Endothelial cell of umbilical vein (primary cell): ENCODE measurements at regions not wholly inside any gene's neighbourhood (a gene's known extent, or its start where the extent isn't known, plus 50 kb on each side); places are given as distances from the start of the nearest gene placed in this dataset.

ENCODE experiments used
- CTCF ChIP-seq, 2 donors: IDR thresholded peaks; 1 replicate in 1 of 2; 2 replicates in 1 of 2; pipeline ENCODE4 v1.5.1; 2011; ENCODE audit warnings: low read length in 2 of 2, mild to moderate bottlenecking in 2 of 2, moderate library complexity in 2 of 2, control low read depth in 1 of 2, inconsistent platforms in 1 of 2, low read depth in 1 of 2; ENCODE audit not compliant: insufficient read depth in 1 of 2; ENCODE audit errors: extremely low read depth in 1 of 2
- EZH2 ChIP-seq: IDR thresholded peaks from 2 replicates; pipeline ENCODE4 v1.6.1; 2012; ENCODE audit warnings: borderline replicate concordance, low read depth, mild to moderate bottlenecking, moderate library complexity, low read length, inconsistent platforms; ENCODE audit not compliant: severe bottlenecking
- GATA2 ChIP-seq: IDR thresholded peaks from 2 replicates; pipeline ENCODE4 v1.7.0; 2011; ENCODE audit warnings: low read depth, mild to moderate bottlenecking, moderate library complexity, mixed read lengths, low read length; ENCODE audit not compliant: insufficient read length, insufficient read depth
- JUN ChIP-seq: IDR thresholded peaks from 2 replicates; pipeline ENCODE4 v1.6.1; 2011; ENCODE audit warnings: borderline replicate concordance, low read depth; ENCODE audit not compliant: insufficient read length, insufficient read depth
- POLR2A ChIP-seq: IDR thresholded peaks from 2 replicates; pipeline ENCODE4 v1.6.1; 2012; ENCODE audit warnings: low read depth, mild to moderate bottlenecking, control low read depth, low read length
- POLR2AphosphoS5 ChIP-seq: IDR thresholded peaks from 2 replicates; pipeline ENCODE4 v1.6.1; 2012; ENCODE audit warnings: low read depth, mild to moderate bottlenecking, control low read depth, low read length, moderate library complexity; ENCODE audit not compliant: insufficient read depth
- TF ChIP-seq, protein P1 (sequence below): IDR thresholded peaks from 2 replicates; pipeline ENCODE4 v1.6.1; 2011; ENCODE audit not compliant: insufficient read depth, insufficient read length

DNA sequence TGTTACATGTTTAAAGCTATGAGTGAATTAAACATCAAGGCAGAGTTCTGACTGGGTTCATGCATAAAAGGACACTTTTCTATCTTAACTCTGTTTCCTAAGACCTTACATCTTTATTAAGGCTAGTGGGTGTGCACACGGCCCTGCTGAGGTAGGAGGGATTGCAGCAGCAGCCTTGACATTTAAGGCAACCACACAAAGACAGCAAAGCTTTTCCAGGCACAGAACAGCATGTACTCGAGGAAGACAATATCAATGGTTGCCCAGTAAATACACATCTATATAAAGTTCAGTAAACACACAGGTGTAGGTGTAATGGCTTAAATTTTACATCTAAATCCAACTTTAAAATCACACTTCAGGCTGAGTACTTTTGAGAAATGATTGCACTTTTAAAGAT lies 79.8 kb upstream of the LOC128125822 start:
- TF ChIP-seq CTCF (IDR thresholded peaks at IDR 0.05; ENCODE audit: extremely low read depth in 1 of 2, insufficient read depth in 1 of 2, low read depth in 1 of 2, low read length in 2 of 2): no peak
- TF ChIP-seq JUN: no peak
- no peak for TF ChIP-seq POLR2AphosphoS5
- no peak for TF ChIP-seq POLR2A
- TF ChIP-seq EZH2: no peak
- TF ChIP-seq, protein P1, sequence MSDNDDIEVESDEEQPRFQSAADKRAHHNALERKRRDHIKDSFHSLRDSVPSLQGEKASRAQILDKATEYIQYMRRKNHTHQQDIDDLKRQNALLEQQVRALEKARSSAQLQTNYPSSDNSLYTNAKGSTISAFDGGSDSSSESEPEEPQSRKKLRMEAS: no peak
- TF ChIP-seq GATA2: no peak
